GM12878 (cell line): ENCODE measurements at regions not wholly inside any gene's neighbourhood (a gene's known extent, or its start where the extent isn't known, plus 50 kb on each side); places are given as distances from the start of the nearest gene placed in this dataset.
"Not testable (repeated sequence)": the region's sequence is repeated elsewhere in the genome, so short reads cannot be mapped to it uniquely, and the experiment has no call there.

Experiments used
- ATAC-seq: fragments of 200-7000 bp; cut with Tn5 transposase; 3 replicates; pipeline ENCODE4 v1.9.1; 2020; ENCODE audit warnings: mild to moderate bottlenecking, moderate library complexity
- BruUV-seq: library from RNA; stranded (reverse); fragments of 400-500 nt; replicated peaks from 2 replicates; lab custom pipeline; 2021; lab: Mats Ljungman, UMichigan
- CTCF ChIA-PET: fragments of 300-600 bp; sonication (Branson Sonifier 250); formaldehyde crosslinking; extraction: SDS; loops from one replicate; lab custom pipeline; 2021; ENCODE audit warnings: inconsistent platforms; lab: Yijun Ruan, JAX
- POLR2A ChIA-PET: fragments of 350-600 bp; formaldehyde crosslinking; extraction: SDS; loops from one replicate; lab custom pipeline; 2021; ENCODE audit warnings: inconsistent platforms; lab: Charles Lee
- RAD21 ChIA-PET: fragments of 300-600 bp; sonication (Branson Sonifier 250); formaldehyde crosslinking; loops from one replicate; lab custom pipeline; 2023; ENCODE audit warnings: antibody characterized with exemption; ENCODE audit not compliant: unreplicated experiment; lab: Charles Lee
- SMC1A ChIA-PET: fragments of 300-600 bp; sonication (Branson Sonifier 250); formaldehyde crosslinking; loops from one replicate; lab custom pipeline; 2023; ENCODE audit not compliant: unreplicated experiment, uncharacterized antibody; lab: Charles Lee
- DNase-seq: peaks from one replicate; pipeline ENCODE4 v3.0.0-alpha.2; 2011; ENCODE audit warnings: low read depth, low spot score
- FAIRE-seq: peaks from 3 replicates; lab custom pipeline; 2011; peaks lifted over from hg19 to GRCh38; lab: Jason Lieb, UNC
- H2AFZ ChIP-seq: 2 replicates; pipeline ENCODE4 v1.6.0; 2011; ENCODE audit warnings: low read depth, low read length, control low read depth; ENCODE audit not compliant: control insufficient read depth
- H3K27ac ChIP-seq: 2 replicates; pipeline ENCODE4 v1.5.1; 2011; ENCODE audit warnings: control low read depth; ENCODE audit not compliant: control insufficient read depth, insufficient read depth
- H3K27me3 ChIP-seq, 2 experiments: replicated peaks in 1 of 2; 2 replicates each; pipeline versions ENCODE4 v1.6.0 to v1.6.1; 2011; ENCODE audit warnings: low read length in 1 of 2; ENCODE audit not compliant: control insufficient read depth in 2 of 2, insufficient read depth in 2 of 2
- H3K36me3 ChIP-seq, 2 experiments: 2 replicates each; pipeline ENCODE4 v1.5.1; 2011; ENCODE audit warnings: low read length in 1 of 2; ENCODE audit not compliant: control insufficient read depth in 2 of 2, insufficient read depth in 2 of 2
- H3K4me1 ChIP-seq: 2 replicates; pipeline ENCODE4 v1.6.1; 2011; ENCODE audit warnings: mild to moderate bottlenecking, low read length, moderate library complexity, mixed read lengths; ENCODE audit not compliant: control insufficient read depth, insufficient read depth
- H3K4me2 ChIP-seq: 2 replicates; pipeline ENCODE4 v1.6.0; 2011; ENCODE audit warnings: control low read depth; ENCODE audit not compliant: control insufficient read depth, insufficient read depth
- H3K4me3 ChIP-seq: fragments of 200-600 bp; sonication (generic); 2 replicates; pipeline ENCODE4 v1.5.1; 2016
- H3K79me2 ChIP-seq: 2 replicates; pipeline ENCODE4 v1.6.0; 2011; ENCODE audit warnings: low read length; ENCODE audit not compliant: control insufficient read depth, insufficient read depth
- H3K9ac ChIP-seq: 2 replicates; pipeline ENCODE4 v1.8.0; 2011; ENCODE audit warnings: low read length, control low read depth, mixed read lengths; ENCODE audit not compliant: control insufficient read depth, insufficient read depth
- H3K9me3 ChIP-seq: replicated peaks from 3 replicates; pipeline ENCODE4 v1.5.1; 2011; ENCODE audit warnings: mild to moderate bottlenecking, low read length; ENCODE audit not compliant: control insufficient read depth, insufficient read depth
- H4K20me1 ChIP-seq: 2 replicates; pipeline ENCODE4 v1.6.0; 2011; ENCODE audit not compliant: control insufficient read depth, insufficient read depth
- JUND ChIP-seq: IDR thresholded peaks from 2 replicates; pipeline ENCODE4 v1.6.1; 2012; ENCODE audit warnings: low read depth, mild to moderate bottlenecking, low read length, improper control_type of control experiment, moderate library complexity
- KAT2A ChIP-seq: conservative IDR thresholded peaks from 2 replicates; pipeline ENCODE4 v1.6.1; 2011; ENCODE audit warnings: low read depth, low read length; ENCODE audit not compliant: control insufficient read depth
- NBN ChIP-seq: fragments of 450-650 bp; IDR thresholded peaks from 2 replicates; pipeline ENCODE4 v1.6.1; 2016
- SUPT20H ChIP-seq: IDR thresholded peaks from 2 replicates; pipeline ENCODE4 v1.6.1; 2011; ENCODE audit warnings: low read depth, mild to moderate bottlenecking, low read length, moderate library complexity, borderline replicate concordance; ENCODE audit not compliant: control insufficient read depth
- ZNF207 ChIP-seq: fragments of 450-650 bp; IDR thresholded peaks from 2 replicates; pipeline ENCODE4 v1.6.1; 2014; ENCODE audit warnings: antibody characterized with exemption, mild to moderate bottlenecking, borderline replicate concordance
- ZNF384 ChIP-seq: IDR thresholded peaks from 2 replicates; pipeline ENCODE4 v1.6.1; 2012; ENCODE audit warnings: low read depth, mild to moderate bottlenecking, low read length, improper control_type of control experiment, borderline replicate concordance
- WGBS: methylation state at CpG from one replicate; pipeline ENCODE4 v1.1.6; 2016; ENCODE audit warnings: low lambda C conversion rate; ENCODE audit not compliant: insufficient replicate concordance, insufficient coverage; ENCODE audit errors: missing lambda C conversion rate; 5-methylcytosine and 5-hydroxymethylcytosine counted together
- in situ Hi-C: fragments of 300-500 bp; cut with MboI; formaldehyde crosslinking; loops from 9 replicates; pipeline ENCODE4 v1.14.3; 2018; ENCODE audit warnings: mixed read lengths
- intact Hi-C: fragments of 100-400 bp; cut with micrococcal nuclease; formaldehyde crosslinking; loops from one replicate; pipeline ENCODE4 v1.14.2; 2022; ENCODE audit not compliant: unreplicated experiment

GRCh38 chr6:10338151-10338550 is 76.7 kb downstream of the TFAP2A start:
- Histone ChIP-seq H3K79me2 (no peaks in the 10 kb centered on the region), H3K4me3 (no peak overlapping the region), H2AFZ (no peak overlapping the region), H3K9me3 (no peaks in the 10 kb centered on the region), H3K36me3 (no peaks in the 10 kb centered on the region), H3K27me3 (no peaks in the 10 kb centered on the region), H3K4me1 (no peaks in the 10 kb centered on the region), H3K4me2 (no peak overlapping the region), H3K27ac (no peak overlapping the region), H4K20me1 (no peaks in the 10 kb centered on the region), H3K9ac (no peak overlapping the region)
- intact Hi-C loops: no loop called here
- in situ Hi-C loops: no loop called here
- no TSS peak for BruUV-seq
- FAIRE-seq (no peak), ATAC-seq (no peak), DNase-seq (no peak)
- 54% methylated on average over 16 of the region's 16 CpGs for WGBS
- SMC1A ChIA-PET: no interaction called here
- CTCF ChIA-PET: no interaction called here
- RAD21 ChIA-PET: no interaction called here
- POLR2A ChIA-PET: no interaction called here
- TF ChIP-seq JUND: no peak
- TF ChIP-seq NBN: no peak
- no peak for TF ChIP-seq SUPT20H
- TF ChIP-seq ZNF207: no peak
- TF ChIP-seq ZNF384: no peak
- TF ChIP-seq KAT2A: no peak

- H3K9me3 ChIP-seq, in situ Hi-C loops, FAIRE-seq, BruUV-seq, H3K27me3 ChIP-seq, SMC1A ChIA-PET, POLR2A ChIA-PET, H3K4me3 ChIP-seq, H3K27ac ChIP-seq, CTCF ChIA-PET, H4K20me1 ChIP-seq, H3K4me1 ChIP-seq, H2AFZ ChIP-seq, H3K9ac ChIP-seq, H3K4me2 ChIP-seq, H3K79me2 ChIP-seq, RAD21 ChIA-PET, DNase-seq, intact Hi-C loops, ATAC-seq, H3K36me3 ChIP-seq: not testable (repeated sequence)
- WGBS: 48% methylated on average over 20 of the region's 27 CpGs
Measured at GRCh38 chr6:10337376-10337775, 77.5 kb downstream of the TFAP2A start.
